ENCODE measurements at regions not wholly inside any gene's neighbourhood (a gene's known extent, or its start where the extent isn't known, plus 50 kb on each side); places are given as distances from the start of the nearest gene placed in this dataset.
A peak's percentile ranks its signal among the peaks of the same experiment; 100 is the strongest.

DNA sequence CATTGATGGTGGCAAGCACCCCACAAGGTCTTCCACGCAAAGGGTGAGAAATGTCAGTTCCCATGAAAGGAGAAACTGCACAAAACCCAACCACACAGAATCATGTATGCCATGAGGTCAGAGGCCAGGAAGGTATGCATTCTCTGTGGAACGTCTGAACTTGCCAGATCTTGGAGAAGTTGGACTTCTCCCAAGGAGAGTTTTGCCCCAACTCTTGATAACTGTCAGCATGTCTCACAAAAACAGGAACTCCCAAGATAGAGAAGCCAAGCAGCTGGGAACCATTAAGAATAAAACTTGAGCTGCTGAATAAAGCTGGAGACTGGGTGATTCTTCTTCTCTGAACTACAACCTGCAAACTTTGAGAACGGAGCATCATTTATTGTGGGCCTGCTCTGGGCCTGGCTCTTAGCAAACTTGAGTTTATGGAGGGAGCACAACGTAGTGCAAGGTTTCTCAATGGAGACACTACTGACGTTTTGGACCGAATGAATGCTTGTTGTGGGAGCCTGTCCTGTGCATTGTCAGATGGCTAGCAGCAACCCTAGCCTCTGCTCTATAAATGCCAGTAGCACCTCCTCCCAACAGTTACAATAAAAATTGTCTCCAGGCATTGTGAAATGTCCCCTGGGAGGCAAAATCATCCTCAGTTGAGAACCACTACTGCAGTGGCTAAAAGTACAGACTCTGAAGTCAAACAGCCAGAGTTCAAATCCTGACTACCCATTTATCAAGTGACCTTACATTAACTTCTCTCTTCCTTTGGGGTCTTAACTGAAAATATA lies 193.5 kb downstream of the ACTL7B start:
- no peak for DNase-seq (ENCODE audit: low read depth, low spot score)
- peaks cover 8% of the 10 kb centered on the region for H3K4me1 ChIP-seq (ENCODE audit: control insufficient read depth, extremely low read depth, insufficient read depth, low read length)
- FAIRE-seq: peak; percentile 74
- no peak overlapping the region for H3K4me3 ChIP-seq (ENCODE audit: control insufficient read depth in 2 of 3, extremely low read depth in 1 of 3, insufficient read depth in 2 of 3, low read depth in 1 of 3, low read length in 3 of 3)
- no peak for TF ChIP-seq EZH2 (IDR thresholded peaks at IDR 0.05; ENCODE audit: low read length)
- no peak for TF ChIP-seq CTCF (optimal IDR thresholded peaks at IDR 0.05 in 1 of 3, IDR thresholded peaks at IDR 0.05 in 1 of 3, conservative IDR thresholded peaks at IDR 0.05 in 1 of 3; ENCODE audit: extremely low read depth in 1 of 3, insufficient read depth in 2 of 3, low read length in 3 of 3)
- H3K9ac ChIP-seq (ENCODE audit: control insufficient read depth, extremely low read depth, insufficient read depth, low read length): no peak overlapping the region
- H3K9me1 ChIP-seq (ENCODE audit: control insufficient read depth, extremely low read depth, insufficient read depth, low read length): no peaks in the 10 kb centered on the region
- H3K27ac ChIP-seq (ENCODE audit: control insufficient read depth, insufficient read depth, low read length): no peak overlapping the region
- H3K27me3 ChIP-seq (ENCODE audit: control insufficient read depth, extremely low read depth, insufficient read depth, low read length): no peaks in the 10 kb centered on the region
- H3K36me3 ChIP-seq (ENCODE audit: control insufficient read depth in 2 of 2, extremely low read depth in 1 of 2, insufficient read depth in 2 of 2, low read length in 2 of 2): no peaks in the 10 kb centered on the region
- no peaks in the 10 kb centered on the region for H3K79me2 ChIP-seq (ENCODE audit: control insufficient read depth, insufficient read depth, low read length)
- dilution Hi-C loops (cut with MboI; ENCODE audit: extremely low pct_ligation_motif_present, low sequenced_read_pairs): no loop called here
- H2AFZ ChIP-seq (ENCODE audit: control insufficient read depth, low read length): no peak overlapping the region
- no peak overlapping the region for H3K4me2 ChIP-seq (ENCODE audit: control insufficient read depth, extremely low read depth, insufficient read depth, low read depth, low read length)
- peaks cover 2% of the 10 kb centered on the region for H3K9me3 ChIP-seq (ENCODE audit: control insufficient read depth, low read depth, low read length)
- no peaks in the 10 kb centered on the region for H4K20me1 ChIP-seq (ENCODE audit: control insufficient read depth, extremely low read depth, insufficient read depth, low read length)

DNA sequence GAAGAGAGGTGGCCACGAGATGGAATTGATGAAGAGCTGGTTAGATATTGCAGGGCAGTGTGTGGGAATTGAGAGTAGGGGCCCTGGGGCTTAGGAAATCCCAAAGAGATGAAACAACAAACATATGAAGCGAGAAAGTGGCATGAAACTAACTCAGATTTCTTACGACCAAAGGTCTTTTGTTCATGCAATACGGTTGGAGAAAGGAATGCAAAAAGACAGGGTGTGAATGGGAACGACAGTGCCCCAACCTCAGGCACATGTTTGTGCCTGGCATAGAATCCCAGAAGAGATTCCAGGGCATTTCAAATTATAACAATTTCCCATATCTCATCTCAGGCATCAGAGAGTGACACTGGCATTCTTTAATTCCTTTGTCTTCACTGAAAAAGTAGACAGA lies 199.2 kb downstream of the ACTL7B start:
- dilution Hi-C loops (cut with MboI; ENCODE audit: extremely low pct_ligation_motif_present, low sequenced_read_pairs): no loop called here
- no peak for DNase-seq (ENCODE audit: low read depth, low spot score)
- Histone ChIP-seq H3K9me3 (ENCODE audit: control insufficient read depth, low read depth, low read length) (peaks cover 2% of the 10 kb centered on the region), H3K4me1 (ENCODE audit: control insufficient read depth, extremely low read depth, insufficient read depth, low read length) (peaks cover 18% of the 10 kb centered on the region), H2AFZ (ENCODE audit: control insufficient read depth, low read length) (peak overlapping the region; percentile 0), H3K4me3 (ENCODE audit: control insufficient read depth in 2 of 3, extremely low read depth in 1 of 3, insufficient read depth in 2 of 3, low read depth in 1 of 3, low read length in 3 of 3) (no peak overlapping the region), H3K36me3 (ENCODE audit: control insufficient read depth in 2 of 2, extremely low read depth in 1 of 2, insufficient read depth in 2 of 2, low read length in 2 of 2) (no peaks in the 10 kb centered on the region), H4K20me1 (ENCODE audit: control insufficient read depth, extremely low read depth, insufficient read depth, low read length) (no peaks in the 10 kb centered on the region), H3K9ac (ENCODE audit: control insufficient read depth, extremely low read depth, insufficient read depth, low read length) (no peak overlapping the region), H3K9me1 (ENCODE audit: control insufficient read depth, extremely low read depth, insufficient read depth, low read length) (no peaks in the 10 kb centered on the region), H3K4me2 (ENCODE audit: control insufficient read depth, extremely low read depth, insufficient read depth, low read depth, low read length) (peak overlapping the region; percentile 11), H3K27ac (ENCODE audit: control insufficient read depth, insufficient read depth, low read length) (no peak overlapping the region), H3K27me3 (ENCODE audit: control insufficient read depth, extremely low read depth, insufficient read depth, low read length) (no peaks in the 10 kb centered on the region), H3K79me2 (ENCODE audit: control insufficient read depth, insufficient read depth, low read length) (no peaks in the 10 kb centered on the region)
- FAIRE-seq: peak; percentile 67
- no peak for TF ChIP-seq EZH2 (IDR thresholded peaks at IDR 0.05; ENCODE audit: low read length)

- Histone ChIP-seq H3K9me3 (ENCODE audit: control insufficient read depth, low read depth, low read length) (peaks cover 2% of the 10 kb centered on the region), H4K20me1 (ENCODE audit: control insufficient read depth, extremely low read depth, insufficient read depth, low read length) (no peaks in the 10 kb centered on the region), H3K36me3 (ENCODE audit: control insufficient read depth in 2 of 2, extremely low read depth in 1 of 2, insufficient read depth in 2 of 2, low read length in 2 of 2) (no peaks in the 10 kb centered on the region), H2AFZ (ENCODE audit: control insufficient read depth, low read length) (no peak overlapping the region), H3K4me1 (ENCODE audit: control insufficient read depth, extremely low read depth, insufficient read depth, low read length) (peaks cover 21% of the 10 kb centered on the region), H3K4me2 (ENCODE audit: control insufficient read depth, extremely low read depth, insufficient read depth, low read depth, low read length) (no peak overlapping the region), H3K27ac (ENCODE audit: control insufficient read depth, insufficient read depth, low read length) (no peak overlapping the region), H3K9me1 (ENCODE audit: control insufficient read depth, extremely low read depth, insufficient read depth, low read length) (no peaks in the 10 kb centered on the region), H3K9ac (ENCODE audit: control insufficient read depth, extremely low read depth, insufficient read depth, low read length) (no peak overlapping the region), H3K27me3 (ENCODE audit: control insufficient read depth, extremely low read depth, insufficient read depth, low read length) (no peaks in the 10 kb centered on the region), H3K79me2 (ENCODE audit: control insufficient read depth, insufficient read depth, low read length) (no peaks in the 10 kb centered on the region), H3K4me3 (ENCODE audit: control insufficient read depth in 2 of 3, extremely low read depth in 1 of 3, insufficient read depth in 2 of 3, low read depth in 1 of 3, low read length in 3 of 3) (no peak overlapping the region)
- no peak for TF ChIP-seq EZH2 (IDR thresholded peaks at IDR 0.05; ENCODE audit: low read length)
- TF ChIP-seq CTCF (optimal IDR thresholded peaks at IDR 0.05 in 1 of 3, IDR thresholded peaks at IDR 0.05 in 1 of 3, conservative IDR thresholded peaks at IDR 0.05 in 1 of 3; ENCODE audit: extremely low read depth in 1 of 3, insufficient read depth in 2 of 3, low read length in 3 of 3): no peak
- dilution Hi-C loops (cut with MboI; ENCODE audit: extremely low pct_ligation_motif_present, low sequenced_read_pairs): no loop called here
- no peak for DNase-seq (ENCODE audit: low read depth, low spot score)
- no peak for FAIRE-seq
Observed at GRCh38 chr9:108655818-108656217, 200.0 kb downstream of the ACTL7B start.

All from keratinocyte (primary cell).